HepG2 (cell line): ENCODE measurements at regions not wholly inside any gene's neighbourhood (a gene's known extent, or its start where the extent isn't known, plus 50 kb on each side); places are given as distances from the start of the nearest gene placed in this dataset.

ENCODE experiments used
- GABPA ChIP-seq, 2 experiments: IDR thresholded peaks; 2 replicates each; pipeline ENCODE4 v1.6.1; 2011 to 2016; ENCODE audit warnings: low read depth in 2 of 2, low read length in 1 of 2, missing biosample characterization in 1 of 2, missing genetic modification characterization in 1 of 2
- HOXA7 ChIP-seq: sonication (generic); formaldehyde crosslinking; IDR thresholded peaks from 2 replicates; pipeline ENCODE4 v1.8.1; 2022; ENCODE audit warnings: mild to moderate bottlenecking, missing genetic modification reagents, moderate library complexity
- KDM2A ChIP-seq: sonication (generic); formaldehyde crosslinking; IDR thresholded peaks from 2 replicates; pipeline ENCODE4 v1.4.0; 2020; ENCODE audit warnings: low read depth, missing genetic modification reagents, borderline replicate concordance
- NFAT5 ChIP-seq: sonication (generic); formaldehyde crosslinking; IDR thresholded peaks from 2 replicates; pipeline ENCODE4 v1.4.0; 2020; ENCODE audit warnings: missing genetic modification reagents
- NFYB ChIP-seq: sonication (generic); formaldehyde crosslinking; IDR thresholded peaks from 2 replicates; pipeline ENCODE4 v1.4.0; 2020; ENCODE audit warnings: missing genetic modification reagents
- SETDB1 ChIP-seq: sonication (generic); formaldehyde crosslinking; IDR thresholded peaks from 2 replicates; pipeline ENCODE4 v1.5.1; 2020; ENCODE audit warnings: missing genetic modification reagents, mild to moderate bottlenecking, borderline replicate concordance
- ZMYM4 ChIP-seq: sonication (generic); formaldehyde crosslinking; IDR thresholded peaks from 2 replicates; pipeline ENCODE4 v1.8.1; 2023; ENCODE audit warnings: mild to moderate bottlenecking, missing genetic modification reagents

- TF ChIP-seq SETDB1 (CRISPR knock-in tag) (no peak), ZMYM4 (no peak), NFAT5 (CRISPR knock-in tag) (no peak), HOXA7 (CRISPR knock-in tag) (no peak), KDM2A (CRISPR knock-in tag) (no peak), GABPA (IDR thresholded peaks at IDR 0.05; ENCODE audit: low read depth, low read length) (no peak), GABPA (CRISPR knock-in tag; IDR thresholded peaks at IDR 0.05; ENCODE audit: low read depth) (no peak), NFYB (CRISPR knock-in tag) (no peak)
Observed at GRCh38 chr2:167381349-167381748, 493.1 kb downstream of the XIRP2 start.
